GM12874 (cell line): ENCODE measurements at regions not wholly inside any gene's neighbourhood (a gene's known extent, or its start where the extent isn't known, plus 50 kb on each side); places are given as distances from the start of the nearest gene placed in this dataset.

ENCODE experiments used
- CTCF ChIP-seq: IDR thresholded peaks from 2 replicates; pipeline ENCODE4 v1.5.1; 2011; ENCODE audit warnings: low read depth, mild to moderate bottlenecking, control low read depth, low read length, moderate library complexity; ENCODE audit not compliant: insufficient read depth

GRCh38 chr9:93871286-93871685 is 83.9 kb downstream of the BARX1 start:
- TF ChIP-seq CTCF, result no peak

- no peak for TF ChIP-seq CTCF
Observed at GRCh38 chr9:93869863-93870262, 85.3 kb downstream of the BARX1 start.

DNA sequence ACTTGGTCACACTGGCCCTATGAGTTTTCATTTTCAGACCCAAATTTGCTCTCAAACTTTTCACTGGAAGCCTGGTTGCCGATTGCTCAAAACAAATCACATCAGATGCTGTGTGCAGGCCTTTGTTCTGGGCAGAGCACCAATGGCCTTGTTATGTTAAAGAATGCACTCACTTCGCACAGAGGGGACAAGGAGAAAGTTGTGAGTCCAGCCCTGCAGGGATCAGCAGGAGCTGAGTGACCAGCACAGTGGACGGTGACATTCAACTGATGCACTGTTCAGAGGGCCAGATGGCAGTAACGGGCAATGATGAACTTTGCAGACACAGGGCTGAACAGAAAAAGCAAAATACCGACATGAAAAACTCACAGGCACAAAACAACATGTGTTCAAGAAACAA is 86.1 kb downstream of the BARX1 start:
- TF ChIP-seq CTCF, result no peak

DNA sequence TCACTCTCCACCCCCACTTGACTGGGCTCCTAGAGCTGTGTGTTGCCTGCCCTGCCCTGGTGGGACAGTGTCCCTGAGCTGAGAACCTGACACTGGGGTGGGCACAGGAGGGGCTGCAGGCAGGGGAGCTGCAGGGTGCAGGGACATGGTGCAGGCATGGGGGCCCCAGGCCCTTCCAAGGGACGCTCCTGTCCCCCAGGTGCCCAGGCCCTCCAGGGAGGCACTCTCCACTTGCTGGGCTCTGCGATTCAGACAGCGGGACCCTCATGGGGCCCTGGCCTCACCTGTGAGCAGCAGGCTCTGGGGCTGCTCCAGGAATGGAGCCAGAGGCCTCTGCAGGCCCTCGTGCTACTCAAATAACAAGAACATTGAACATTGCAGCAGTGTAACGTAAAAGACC is 89.4 kb downstream of the BARX1 start:
- TF ChIP-seq CTCF, result no peak

DNA sequence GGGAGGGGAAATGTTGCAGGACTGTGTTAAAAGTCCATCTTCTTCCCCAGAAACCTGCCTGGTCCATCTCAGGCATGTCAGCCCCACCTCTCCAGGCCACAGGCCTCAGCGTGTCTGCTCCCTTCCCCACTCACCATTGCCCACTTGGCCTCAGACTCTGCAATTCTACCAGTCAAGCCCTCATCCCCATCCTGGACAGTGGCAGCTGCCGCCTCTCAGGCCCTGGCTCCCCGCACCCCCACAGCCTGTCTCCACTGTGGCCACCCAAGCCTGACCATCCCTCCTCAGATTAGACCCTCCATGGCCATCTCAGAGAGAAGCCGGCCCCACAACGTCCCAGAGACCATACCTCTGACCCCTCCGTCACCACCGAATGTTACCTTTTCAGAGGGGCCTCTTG is 89.9 kb downstream of the BARX1 start:
- TF ChIP-seq CTCF, result no peak

DNA sequence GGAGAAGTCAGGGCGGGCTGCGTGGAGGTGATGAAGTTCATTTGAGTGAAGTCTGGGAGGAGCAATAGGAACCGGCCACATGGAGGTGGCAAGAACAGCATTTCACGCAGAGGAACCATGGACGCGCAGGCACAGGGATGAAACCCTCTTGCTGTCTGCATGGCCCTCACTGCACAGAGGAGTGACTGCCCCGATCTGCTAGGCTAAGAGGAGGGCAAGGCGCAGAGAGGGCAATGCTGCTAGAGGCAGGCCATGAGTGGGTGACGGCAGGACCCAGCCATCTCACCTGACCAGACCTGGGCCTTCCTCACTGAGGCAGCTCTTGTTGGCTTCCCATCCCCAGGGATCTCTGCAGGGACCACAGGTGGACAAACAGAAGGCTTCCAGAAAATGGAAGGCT is 90.3 kb downstream of the BARX1 start:
- no peak for TF ChIP-seq CTCF

GRCh38 chr9:93864032-93864431 is 91.1 kb downstream of the BARX1 start:
- no peak for TF ChIP-seq CTCF
